ENCODE measurements at regions not wholly inside any gene's neighbourhood (a gene's known extent, or its start where the extent isn't known, plus 50 kb on each side); places are given as distances from the start of the nearest gene placed in this dataset.

- Histone ChIP-seq H3K9me1 (ENCODE audit: insufficient read depth, low read length) (no peaks in the 10 kb centered on the region), H4K91ac (ENCODE audit: insufficient read depth, low read depth, low read length) (no peak overlapping the region), H3K4me1 (ENCODE audit: control insufficient read depth, insufficient read depth, low read length) (no peaks in the 10 kb centered on the region), H3K9me3 (ENCODE audit: control insufficient read depth, insufficient read depth, low read length) (no peaks in the 10 kb centered on the region), H3K14ac (replicated peaks; ENCODE audit: low read depth, low read length) (no peak overlapping the region), H4K5ac (ENCODE audit: low read depth, low read length) (no peak overlapping the region), H3K36me3 (ENCODE audit: control insufficient read depth, insufficient read depth, low read length) (no peaks in the 10 kb centered on the region), H3K9ac (ENCODE audit: low read depth, low read length) (no peak overlapping the region), H3K27ac (ENCODE audit: insufficient read depth, low read length) (no peak overlapping the region), H4K8ac (ENCODE audit: low read depth in 2 of 2, low read length in 2 of 2) (no peak overlapping the region), H2AK9ac (replicated peaks; ENCODE audit: low read depth, low read length, poor library complexity) (no peak overlapping the region), H2BK20ac (ENCODE audit: low read depth, low read length) (no peak overlapping the region), H2AFZ (replicated peaks; ENCODE audit: low read length, poor library complexity) (no peak overlapping the region), H2BK5ac (ENCODE audit: low read depth, low read length, poor library complexity, severe bottlenecking) (no peak overlapping the region), H3K27me3 (ENCODE audit: control insufficient read depth, insufficient read depth, low read length) (no peaks in the 10 kb centered on the region), H2BK120ac (ENCODE audit: low read depth, low read length) (no peak overlapping the region), H3K4me2 (ENCODE audit: low read depth, low read length) (no peak overlapping the region), H4K20me1 (ENCODE audit: insufficient read depth, low read length) (no peaks in the 10 kb centered on the region), H3K23ac (ENCODE audit: low read depth, low read length) (no peak overlapping the region), H2BK15ac (ENCODE audit: low read depth, low read length) (no peak overlapping the region), H3K18ac (ENCODE audit: low read depth, low read length) (no peak overlapping the region), H3K4me3 (ENCODE audit: insufficient read depth, low read depth, low read length) (no peak overlapping the region), H3K4ac (ENCODE audit: low read depth, low read length) (no peak overlapping the region), H2AK5ac (ENCODE audit: low read depth, low read length) (no peak overlapping the region), H3K56ac (ENCODE audit: extremely low read depth, insufficient read depth, low read length) (no peak overlapping the region), H3K79me1 (ENCODE audit: low read depth in 1 of 2, low read length in 2 of 2) (no peaks in the 10 kb centered on the region)
- no CpG with 5 or more reads among the region's 1 CpG for WGBS, 2 experiments (ENCODE audit: extremely low coverage in 2 of 2, insufficient read length in 1 of 2)
- in situ Hi-C loops (cut with MboI; ENCODE audit: low sequenced_read_pairs) (no loop called here), intact Hi-C loops (cut with micrococcal nuclease) (no loop called here), dilution Hi-C loops (cut with HindIII; ENCODE audit: low sequenced_read_pairs, unreplicated experiment) (no loop called here)
- DNase-seq = no peak
- BruUV-seq (replicated peaks) = no TSS peak
- ChIA-PET POLR2A (ENCODE audit: unreplicated experiment) (no interaction called here), CTCF (no interaction called here)
- TF ChIP-seq RCOR1 (IDR thresholded peaks at IDR 0.05; ENCODE audit: insufficient replicate concordance, low read length) = no peak
- no peak for TF ChIP-seq CHD1 (IDR thresholded peaks at IDR 0.05; ENCODE audit: low read depth, low read length)
- no peak for TF ChIP-seq NFE2L2 (IDR thresholded peaks at IDR 0.05; ENCODE audit: low read depth, low read length)
- no peak for TF ChIP-seq FOS (IDR thresholded peaks at IDR 0.05; ENCODE audit: low read depth, low read length)
- no peak for TF ChIP-seq MAZ (IDR thresholded peaks at IDR 0.05; ENCODE audit: borderline replicate concordance, low read depth, low read length)
- no peak for TF ChIP-seq POLR2A (IDR thresholded peaks at IDR 0.05; ENCODE audit: low read depth, low read length)
- no peak for TF ChIP-seq RFX5 (IDR thresholded peaks at IDR 0.05; ENCODE audit: low read depth, low read length)
- no peak for TF ChIP-seq BHLHE40 (IDR thresholded peaks at IDR 0.05; ENCODE audit: low read depth, low read length)
- no peak for TF ChIP-seq CTCF (conservative IDR thresholded peaks at IDR 0.05; ENCODE audit: low read depth, low read length)
- TF ChIP-seq MXI1 (IDR thresholded peaks at IDR 0.05; ENCODE audit: borderline replicate concordance, low read depth, low read length) = no peak
- TF ChIP-seq RAD21 (IDR thresholded peaks at IDR 0.05; ENCODE audit: low read length) = no peak
- ATAC-seq (ENCODE audit: low read depth) = no peak
Measured at GRCh38 chrX:124725502-124725901, 379.1 kb downstream of the SH2D1A start.
